ENCODE measurements at regions not wholly inside any gene's neighbourhood (a gene's known extent, or its start where the extent isn't known, plus 50 kb on each side); places are given as distances from the start of the nearest gene placed in this dataset.

DNA sequence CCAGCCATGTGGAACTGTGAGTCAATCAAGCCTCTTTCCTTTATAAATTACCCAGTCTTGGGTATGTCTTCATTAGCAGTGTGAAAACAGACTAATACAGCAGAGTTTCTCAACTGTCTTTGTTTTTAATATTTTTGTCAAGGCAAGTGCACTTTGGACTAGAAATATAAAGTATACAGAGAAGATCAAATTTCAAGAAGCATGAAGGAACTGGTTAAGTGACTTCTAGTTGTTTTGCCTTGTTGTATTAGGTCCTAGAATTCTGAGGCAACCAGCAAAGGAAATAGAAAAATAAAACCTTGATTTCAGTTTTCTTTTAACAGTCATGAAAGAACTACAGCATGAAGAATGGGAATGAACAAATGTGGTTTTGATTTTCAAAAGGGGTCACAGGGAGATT lies 131.1 kb upstream of the PTGFR start:
- DNase-seq (ENCODE audit: low read depth, low spot score): no peak

DNA sequence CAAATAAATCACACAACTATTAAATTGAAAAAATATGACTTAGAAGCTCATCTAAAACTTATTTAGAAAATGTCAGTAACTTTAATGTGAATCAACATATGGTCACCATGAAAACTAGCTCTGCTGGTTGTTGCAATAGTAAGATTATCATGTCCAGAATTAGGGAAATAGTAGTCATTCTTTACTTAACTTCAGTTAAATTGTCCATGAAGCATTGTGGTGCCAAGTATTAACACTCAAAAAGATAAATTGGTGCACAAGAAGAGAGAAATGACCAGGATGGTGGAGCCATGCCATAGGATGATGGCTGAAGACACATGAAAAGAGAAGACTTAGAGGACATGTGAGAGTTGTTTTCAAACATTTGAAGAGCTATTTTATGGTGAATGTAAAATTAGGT lies 130.2 kb upstream of the PTGFR start:
- no peak for DNase-seq (ENCODE audit: low read depth, low spot score)

- no peak for DNase-seq (ENCODE audit: low read depth, low spot score)
These were observed 123.1 kb upstream of the PTGFR start for GRCh38 chr1:78367700-78368099.

GRCh38 chr1:78369546-78369945 lies 121.2 kb upstream of the PTGFR start:
- no peak for DNase-seq (ENCODE audit: low read depth, low spot score)

DNA sequence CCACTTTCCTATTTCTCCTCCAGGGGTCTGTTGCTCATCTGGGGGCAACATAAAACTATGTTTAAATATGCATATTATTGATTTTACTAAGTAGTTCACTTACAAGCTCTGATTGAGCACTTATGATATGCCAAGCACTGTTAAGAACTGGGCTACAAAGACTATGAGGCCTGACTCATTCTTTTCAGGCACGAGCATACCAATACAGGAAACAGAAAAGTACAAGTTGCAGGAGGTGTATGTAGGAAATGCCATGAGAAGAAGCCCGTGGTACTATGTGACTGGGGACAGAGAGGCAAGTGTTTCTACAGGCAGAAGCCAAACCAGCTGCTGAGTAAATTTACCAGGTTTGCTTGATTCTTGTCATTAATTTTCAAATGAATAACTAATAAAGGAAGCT lies 120.4 kb upstream of the PTGFR start:
- DNase-seq (ENCODE audit: low read depth, low spot score): no peak

DNA sequence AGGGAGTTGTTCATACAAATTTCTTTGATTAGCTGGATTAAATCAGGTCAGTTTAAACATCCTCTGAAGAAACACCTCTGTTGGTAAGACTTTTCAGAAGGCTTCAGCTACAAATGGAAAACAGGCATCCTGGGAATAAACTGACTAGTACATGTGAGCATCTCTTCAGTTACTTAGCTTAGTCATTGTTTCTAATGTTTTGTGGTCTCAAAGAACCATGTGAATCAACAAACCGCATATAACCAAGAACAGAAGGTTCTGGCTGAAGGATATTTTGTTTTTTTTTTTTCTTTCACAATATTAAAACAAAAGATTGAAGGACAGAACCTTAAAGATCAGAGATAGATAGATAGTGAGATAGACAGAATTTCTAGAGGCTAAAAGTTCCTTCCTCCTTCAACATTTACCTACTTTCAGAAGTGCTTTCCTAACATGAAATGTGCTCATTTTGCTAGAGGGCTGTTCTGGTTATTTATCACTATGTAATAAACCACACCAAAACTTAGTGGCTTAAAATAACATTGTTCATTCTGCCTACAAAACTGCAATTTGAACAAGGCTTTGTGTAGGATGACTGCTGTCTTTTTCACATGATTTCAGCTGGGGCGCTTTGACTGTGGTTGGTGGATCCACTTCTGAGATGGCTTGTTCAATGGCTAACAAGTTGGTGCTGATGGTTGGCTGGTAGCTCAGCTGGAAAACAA lies 119.8 kb upstream of the PTGFR start:
- no peak for DNase-seq (ENCODE audit: low read depth, low spot score)

GRCh38 chr1:78373676-78374075 lies 117.1 kb upstream of the PTGFR start:
- DNase-seq (ENCODE audit: low read depth, low spot score): no peak

DNA sequence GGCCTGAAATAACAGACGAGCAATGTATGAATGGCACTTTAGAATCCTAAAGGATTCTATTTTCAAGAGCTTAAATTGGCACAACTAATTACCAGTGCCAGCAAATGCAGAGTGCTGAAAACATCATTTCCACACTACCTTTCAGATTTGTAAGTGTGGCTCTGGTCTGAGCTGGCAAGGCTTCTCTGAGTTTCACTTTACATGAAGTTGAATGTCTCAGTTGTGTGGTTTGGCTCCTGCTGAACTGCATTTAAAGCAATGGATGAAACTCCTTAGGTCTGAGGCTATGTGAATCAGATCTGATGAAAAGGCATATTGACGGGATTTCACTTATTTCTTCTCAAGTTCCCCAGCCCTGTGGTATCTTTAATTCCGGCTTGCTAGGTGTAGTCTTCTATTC lies 114.8 kb upstream of the PTGFR start:
- DNase-seq (ENCODE audit: low read depth, low spot score): no peak

DNA sequence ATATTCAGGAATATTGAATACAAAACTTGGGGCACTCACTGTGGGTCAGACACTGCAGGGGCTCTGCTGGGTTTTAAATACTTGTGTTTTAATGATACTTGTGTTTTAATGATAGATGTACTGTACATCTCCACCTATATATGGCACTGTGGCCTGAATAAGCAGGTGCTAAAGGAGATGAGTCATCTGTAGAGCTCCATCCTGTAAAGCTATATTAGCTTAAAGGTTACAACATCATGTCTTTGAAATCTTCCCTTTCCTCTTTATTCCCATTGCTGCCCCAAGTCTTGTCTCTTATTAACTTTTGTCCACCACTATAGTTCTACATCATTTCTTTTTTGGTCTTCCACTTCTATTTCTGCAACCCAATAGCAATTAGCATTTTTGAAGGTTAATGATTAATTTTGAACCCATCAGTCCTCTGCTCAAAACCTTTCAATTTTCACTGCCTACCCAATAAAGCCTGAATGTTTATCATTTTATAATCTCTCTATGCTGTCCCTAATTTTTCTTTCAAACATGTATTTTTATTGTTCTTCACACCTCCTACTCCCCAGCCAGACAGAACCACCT lies 113.3 kb upstream of the PTGFR start:
- no peak for DNase-seq (ENCODE audit: low read depth, low spot score)

- no peak for DNase-seq (ENCODE audit: low read depth, low spot score)
These were observed 106.9 kb upstream of the PTGFR start for GRCh38 chr1:78383923-78384322.

- DNase-seq (ENCODE audit: low read depth, low spot score): no peak
These were observed 104.9 kb upstream of the PTGFR start for GRCh38 chr1:78385744-78386462.

GRCh38 chr1:78387201-78387600 lies 103.6 kb upstream of the PTGFR start:
- no peak for DNase-seq (ENCODE audit: low read depth, low spot score)

DNA sequence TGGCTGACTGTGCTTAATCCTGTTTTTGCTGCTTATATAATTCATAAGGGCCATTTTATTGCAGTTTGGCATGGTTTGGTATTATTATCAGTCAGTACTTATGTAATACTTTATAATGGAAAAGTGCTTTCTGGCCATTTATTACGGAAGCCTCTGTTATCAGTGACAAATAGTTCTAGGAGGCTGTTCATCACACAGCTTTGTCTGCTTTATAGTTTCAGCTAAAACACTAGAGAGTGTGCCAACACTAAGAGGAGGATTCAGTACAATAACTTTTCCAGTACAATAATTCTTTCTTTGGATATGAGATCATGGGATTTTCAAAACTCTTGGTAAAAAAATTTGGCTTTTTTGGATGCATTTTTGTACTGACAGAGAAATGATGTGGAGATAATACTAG lies 102.9 kb upstream of the PTGFR start:
- no peak for DNase-seq (ENCODE audit: low read depth, low spot score)

- no peak for DNase-seq (ENCODE audit: low read depth, low spot score)
These were observed 102.5 kb upstream of the PTGFR start for GRCh38 chr1:78388275-78388674.

DNA sequence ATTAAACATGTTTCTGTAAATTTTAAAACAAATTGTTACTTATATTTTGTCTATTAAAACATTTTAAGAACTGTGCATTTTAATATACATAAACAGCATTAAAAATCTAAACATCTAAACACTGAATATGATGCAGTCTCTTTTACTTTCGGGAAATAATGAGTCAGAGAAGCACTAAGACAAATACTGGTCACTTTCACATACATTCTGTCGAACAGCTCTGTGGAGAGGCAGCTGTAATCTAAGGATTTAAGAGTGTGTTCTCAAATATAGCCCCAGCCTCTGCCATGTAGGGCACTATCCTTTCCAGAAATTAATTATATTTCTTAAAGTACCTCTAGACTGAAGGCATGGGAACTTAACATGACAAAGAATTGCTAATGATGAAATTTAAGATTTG lies 89.6 kb upstream of the PTGFR start:
- no peak for DNase-seq (ENCODE audit: low read depth, low spot score)

GRCh38 chr1:78408192-78408591 lies 82.6 kb upstream of the PTGFR start:
- no peak for DNase-seq (ENCODE audit: low read depth, low spot score)

DNA sequence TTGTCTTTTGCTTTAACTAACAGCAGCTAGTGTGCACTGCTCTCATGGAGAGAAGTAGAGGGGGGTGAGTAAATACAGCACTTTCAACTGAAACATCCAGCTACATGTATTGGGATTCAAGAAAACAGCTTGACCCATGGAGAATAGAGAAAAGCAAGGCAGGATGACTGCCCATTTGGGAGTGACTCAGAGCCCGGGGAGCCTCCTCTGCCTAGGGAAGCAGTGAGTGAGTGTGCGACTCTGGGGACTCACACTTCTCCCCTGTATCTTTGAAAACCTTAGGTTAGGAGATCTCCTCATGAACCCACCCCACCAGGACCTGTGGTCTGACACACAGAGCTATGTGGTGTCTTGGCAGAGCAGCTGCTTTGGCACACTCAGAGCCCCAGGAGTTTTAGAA lies 82.0 kb upstream of the PTGFR start:
- no peak for DNase-seq (ENCODE audit: low read depth, low spot score)

GRCh38 chr1:78410643-78411042 lies 80.1 kb upstream of the PTGFR start:
- no peak for DNase-seq (ENCODE audit: low read depth, low spot score)

GRCh38 chr1:78411707-78412106 lies 79.1 kb upstream of the PTGFR start:
- no peak for DNase-seq (ENCODE audit: low read depth, low spot score)

- no peak for DNase-seq (ENCODE audit: low read depth, low spot score)
These were observed 75.6 kb upstream of the PTGFR start for GRCh38 chr1:78415165-78415564.

DNA sequence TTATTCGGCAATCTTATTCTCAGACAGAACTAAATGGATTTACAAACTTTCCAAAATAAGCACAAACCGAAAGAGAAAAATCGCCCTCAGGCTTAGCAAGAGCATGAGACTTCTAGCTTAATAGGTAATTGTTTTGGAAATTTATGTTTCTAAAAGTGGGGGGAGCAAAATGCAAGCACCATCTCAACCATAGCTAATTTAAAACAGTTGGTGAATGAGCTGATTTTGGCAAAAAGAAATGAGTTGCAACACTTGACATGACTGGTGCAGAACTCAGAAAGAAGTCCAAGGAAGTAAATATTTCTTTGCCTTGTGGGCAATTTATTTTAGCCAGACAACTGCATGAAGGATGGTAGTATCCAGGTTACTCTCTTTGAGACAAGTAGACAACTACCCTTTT lies 71.5 kb upstream of the PTGFR start:
- no peak for DNase-seq (ENCODE audit: low read depth, low spot score)

GRCh38 chr1:78420181-78420580 lies 70.6 kb upstream of the PTGFR start:
- no peak for DNase-seq (ENCODE audit: low read depth, low spot score)

DNA sequence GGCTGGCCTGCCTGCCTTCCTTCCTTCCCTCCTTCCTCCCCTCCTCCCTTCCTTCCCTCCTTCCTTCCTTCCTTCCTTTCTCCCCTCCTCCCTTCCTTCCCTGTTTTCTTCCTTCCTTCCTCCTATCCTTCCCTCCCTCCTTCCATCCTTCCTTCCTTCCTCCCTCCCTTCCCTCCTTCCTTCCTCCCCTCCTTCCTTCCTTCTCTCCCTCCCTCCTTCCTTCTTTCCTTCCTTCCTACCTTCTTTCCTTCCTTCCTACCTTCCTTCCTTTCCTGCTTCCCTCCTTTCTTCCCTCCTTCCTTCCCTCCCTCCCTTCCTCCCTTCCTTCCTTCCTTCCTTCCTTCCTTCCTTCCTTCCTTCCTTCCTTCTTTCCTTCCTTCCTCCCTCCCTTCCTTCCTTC lies 70.1 kb upstream of the PTGFR start:
- DNase-seq (ENCODE audit: low read depth, low spot score): no peak

Data from iPS DF 19.7 (cell line).